NCI-H2227 treated with DMSO at 0.1 percent for 48 hours (cell line): ENCODE measurements at regions not wholly inside any gene's neighbourhood (a gene's known extent, or its start where the extent isn't known, plus 50 kb on each side); places are given as distances from the start of the nearest gene placed in this dataset.
A peak's percentile ranks its signal among the peaks of the same experiment; 100 is the strongest.
"Not testable (repeated sequence)": the region's sequence is repeated elsewhere in the genome, so short reads cannot be mapped to it uniquely, and the experiment has no call there.

ENCODE experiments used
- DNase-seq: peaks from one replicate; lab custom pipeline; 2025; lab: John Stamatoyannopoulos, UW

DNA sequence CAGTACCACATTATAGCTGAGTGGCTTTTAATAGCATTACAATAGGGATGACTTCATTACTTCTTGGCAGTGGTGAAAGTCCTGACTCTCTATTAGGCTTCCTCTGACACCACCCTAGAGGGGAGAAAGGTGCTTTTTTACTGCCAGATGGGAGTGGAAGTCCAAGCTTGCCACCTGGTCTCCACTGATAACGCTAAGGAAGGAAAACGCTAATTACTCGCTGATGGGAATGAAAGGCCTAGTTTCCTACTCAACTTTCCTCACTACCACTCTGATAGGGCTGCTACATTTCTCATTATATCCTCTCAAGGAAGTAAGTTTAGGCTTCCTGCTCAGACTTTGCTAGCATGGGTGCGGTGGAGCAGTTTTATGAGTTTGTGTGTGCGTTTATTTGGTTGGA lies 62.3 kb upstream of the PAGE3 start:
- no peak for DNase-seq

DNA sequence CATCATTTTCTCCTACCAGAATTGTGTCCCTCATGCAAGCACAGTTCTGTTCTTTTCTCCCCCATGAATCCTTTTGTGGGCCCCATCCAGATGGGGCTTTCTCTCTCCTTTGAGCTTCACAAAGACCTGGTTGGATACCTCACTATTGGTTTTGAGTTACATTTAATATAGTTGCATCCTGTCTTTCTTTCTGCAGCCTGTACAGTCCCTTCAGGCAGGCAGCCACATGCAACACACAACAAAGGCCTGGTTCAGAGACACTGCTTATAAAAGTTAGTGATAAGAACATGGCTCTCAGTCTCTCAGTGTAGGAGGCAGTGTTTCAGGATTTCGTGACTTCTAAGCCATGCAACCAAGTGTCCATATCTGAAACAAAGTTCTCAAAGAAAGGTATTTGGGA lies 70.6 kb upstream of the PAGE3 start:
- DNase-seq: no peak

DNA sequence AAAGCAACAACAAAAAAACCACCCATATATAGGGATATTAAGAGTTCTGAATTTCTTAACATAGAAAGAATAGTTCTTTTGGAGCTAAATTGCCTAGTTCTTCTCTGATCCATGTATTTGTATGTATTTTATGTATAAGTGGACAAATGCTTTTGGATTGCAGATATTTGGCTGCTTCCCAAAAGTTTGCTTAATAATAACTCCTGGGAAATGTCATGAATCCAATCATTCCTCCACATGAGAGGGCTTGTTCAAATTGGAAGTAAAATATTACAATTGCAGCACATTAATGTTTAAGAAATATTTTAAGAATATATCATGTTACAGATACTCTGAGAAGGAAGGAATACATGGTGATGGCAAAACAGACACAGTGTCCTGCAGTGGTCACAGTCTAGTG lies 71.5 kb upstream of the PAGE3 start:
- no peak for DNase-seq

DNA sequence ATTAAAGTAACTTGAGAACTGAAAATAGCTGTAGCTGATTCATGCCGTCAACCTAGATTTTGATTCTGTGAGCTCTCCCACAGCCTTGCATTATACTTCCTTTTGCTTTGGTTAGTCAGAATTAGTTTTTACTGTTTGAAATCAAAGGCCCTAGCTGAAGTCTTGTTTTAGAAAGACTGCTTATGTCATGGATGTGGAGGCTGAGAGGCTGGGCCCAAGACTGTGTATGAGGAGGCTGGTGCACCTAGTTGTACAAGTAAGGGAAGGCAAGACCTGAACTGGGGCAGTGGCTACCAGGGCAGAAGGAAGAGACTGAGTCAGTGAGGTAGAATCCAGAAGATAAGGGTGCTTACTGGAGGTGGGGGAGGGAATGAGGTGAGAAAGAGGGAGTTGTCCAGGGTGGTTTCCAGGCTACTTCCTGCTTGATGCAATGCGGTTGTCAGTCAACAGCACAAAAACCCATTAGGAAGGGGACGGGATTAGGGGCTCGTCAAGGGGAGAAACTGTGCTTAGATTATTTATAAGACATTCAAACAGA lies 76.2 kb upstream of the PAGE3 start:
- DNase-seq: no peak

DNA sequence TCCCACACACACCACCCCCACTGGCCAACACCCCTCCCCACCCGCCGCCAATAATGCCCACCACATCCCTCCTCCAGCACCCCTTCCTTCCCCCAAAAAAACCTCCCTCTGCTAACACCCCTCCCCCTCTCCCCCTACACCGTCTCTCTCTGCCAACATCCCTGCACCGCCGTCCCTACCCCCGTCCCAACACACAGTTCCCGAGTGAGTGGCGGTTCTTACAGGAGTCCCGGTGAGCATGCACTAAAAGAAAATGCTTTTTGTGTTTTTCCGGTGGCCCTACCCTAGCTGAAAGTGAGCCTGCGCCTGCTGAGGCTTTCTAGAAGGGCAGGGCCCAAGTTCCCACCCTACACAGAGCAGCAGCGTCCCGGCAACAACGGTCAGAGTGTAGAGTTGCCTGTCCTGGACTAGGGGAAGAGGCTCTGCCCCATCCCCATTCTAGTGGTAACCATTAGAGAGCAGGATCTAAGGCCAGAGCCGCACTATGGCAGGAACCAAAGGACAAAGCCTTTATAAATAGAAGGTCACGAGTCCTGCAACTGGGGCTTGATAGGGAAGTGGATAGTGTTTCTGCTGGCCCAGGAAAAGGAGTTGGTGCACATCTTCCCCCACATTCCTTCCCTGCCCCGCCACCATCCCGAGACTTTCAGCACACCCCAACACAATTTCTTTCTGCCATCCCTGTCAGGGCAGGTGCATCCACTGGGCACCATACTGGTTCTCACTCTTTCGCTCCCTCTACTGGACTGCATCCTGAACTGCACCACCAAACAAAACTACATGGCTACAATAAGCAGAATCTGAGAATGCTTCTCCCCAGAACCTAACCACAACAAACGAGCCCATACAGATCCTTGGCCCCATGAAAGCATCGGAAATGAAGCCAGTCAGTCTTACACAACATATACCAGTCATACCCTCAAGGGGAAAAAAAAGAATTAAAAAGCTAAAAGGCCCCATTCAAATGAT lies 78.1 kb upstream of the PAGE3 start:
- DNase-seq: peak; percentile 35

DNA sequence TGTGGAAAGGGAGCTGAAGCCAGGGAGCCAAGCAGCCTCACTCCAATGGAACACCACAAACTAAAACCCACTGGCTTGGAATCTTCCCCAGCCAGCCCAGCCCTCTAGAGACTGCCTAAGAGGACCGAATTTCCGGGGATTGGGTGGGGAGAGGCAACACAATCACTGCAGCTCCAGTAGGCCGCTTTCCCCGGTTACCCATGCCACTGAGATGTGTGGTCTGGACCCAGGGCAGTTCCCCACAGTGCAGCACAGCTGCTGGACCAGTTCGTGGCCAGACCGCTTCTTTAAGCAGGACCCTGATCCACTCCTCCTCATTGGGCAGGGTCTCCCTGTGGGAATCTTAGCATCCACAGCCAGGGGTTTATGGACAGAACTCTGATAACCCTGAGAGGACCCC lies 91.9 kb upstream of the PAGE3 start:
- no peak for DNase-seq

DNA sequence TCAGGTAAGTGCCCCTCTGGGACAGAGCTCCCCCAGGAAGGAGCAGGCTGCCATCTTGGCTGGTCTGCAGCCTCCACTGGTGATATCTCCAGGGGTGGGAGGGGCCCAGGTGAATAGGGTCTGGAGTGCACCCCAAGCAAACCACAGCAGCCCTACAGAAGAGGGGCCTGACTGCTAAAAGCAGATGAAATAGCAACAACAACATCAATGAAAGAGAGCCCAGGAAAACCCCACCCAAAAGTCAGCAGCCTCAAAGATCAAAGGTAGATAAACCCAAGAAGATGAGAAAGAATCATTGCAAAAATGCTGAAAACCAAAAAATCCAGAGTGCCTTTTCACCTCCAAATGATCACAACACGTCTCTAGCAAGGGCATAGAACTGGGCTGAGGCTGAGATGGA lies 92.5 kb upstream of the PAGE3 start:
- no peak for DNase-seq

DNA sequence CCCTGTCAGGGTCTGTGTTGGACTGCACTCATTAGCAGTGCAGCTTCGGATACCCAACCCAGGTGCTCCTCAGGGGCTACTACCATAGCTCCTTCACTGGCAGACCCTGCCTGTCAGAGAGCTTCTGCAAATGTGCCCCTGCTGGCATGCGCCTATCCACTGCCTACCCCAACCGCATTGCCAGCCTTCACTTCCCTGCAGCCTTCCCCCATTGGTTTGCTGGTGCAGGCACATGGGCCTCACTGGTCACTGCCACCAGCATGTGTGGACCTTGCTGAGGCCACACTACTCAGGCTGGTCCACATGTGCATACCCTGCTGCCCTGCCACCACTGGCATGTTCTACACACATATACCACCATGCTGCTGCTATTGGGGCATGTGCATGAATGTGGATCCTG lies 72.5 kb upstream of the MAGEH1 start:
- DNase-seq: no peak

DNA sequence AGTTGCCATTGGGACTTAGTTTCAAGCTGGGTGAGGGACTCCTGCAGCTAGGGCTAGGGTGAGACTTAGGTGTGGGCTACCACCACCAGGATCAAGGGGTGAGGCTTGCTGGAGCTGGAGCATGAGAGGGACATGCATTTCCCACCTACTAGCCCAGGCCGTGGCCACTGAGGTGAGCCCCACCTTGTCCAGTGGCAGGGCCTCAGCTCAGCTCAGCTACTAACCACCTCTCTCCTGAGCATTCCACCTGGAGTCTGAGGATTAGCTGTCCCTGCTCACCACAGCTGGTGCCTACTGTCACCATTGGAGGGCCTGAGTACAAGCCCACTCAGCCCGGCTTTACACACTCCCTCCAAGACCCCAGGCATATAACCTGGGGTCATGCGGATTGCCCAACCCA lies 62.6 kb upstream of the MAGEH1 start:
- no peak for DNase-seq

DNA sequence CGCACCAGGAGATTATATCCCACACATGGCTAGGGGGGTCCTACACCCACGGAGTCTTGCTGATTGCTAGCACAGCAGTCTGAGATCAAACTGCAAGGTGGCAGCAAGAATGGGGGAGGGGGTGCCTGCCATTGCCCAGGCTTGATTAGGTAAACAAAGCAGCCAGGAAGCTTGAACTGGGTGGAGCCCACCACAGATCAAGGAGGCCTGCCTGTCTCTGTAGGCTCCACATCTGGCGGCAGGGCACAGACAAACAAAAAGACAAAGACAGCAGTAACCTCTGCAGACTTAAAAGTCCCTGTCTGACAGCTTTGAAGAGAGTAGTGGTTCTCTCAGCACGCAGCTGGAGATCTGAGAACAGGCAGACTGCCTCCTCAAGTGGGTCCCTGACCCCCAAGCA lies 55.1 kb upstream of the MAGEH1 start:
- not testable (repeated sequence) for DNase-seq
